Nephron progenitor cell (in vitro differentiated cells): ENCODE measurements at regions not wholly inside any gene's neighbourhood (a gene's known extent, or its start where the extent isn't known, plus 50 kb on each side); places are given as distances from the start of the nearest gene placed in this dataset.
"Not testable (repeated sequence)": the region's sequence is repeated elsewhere in the genome, so short reads cannot be mapped to it uniquely, and the experiment has no call there.

ENCODE experiments used
- DNase-seq: peaks from one replicate; pipeline ENCODE4 v3.0.0; 2021
- H3K27ac Mint-ChIP-seq: 2 replicates; pipeline ENCODE4 v1.8.0; 2021; ENCODE audit warnings: mild to moderate bottlenecking, moderate library complexity, mixed read lengths
- H3K27me3 Mint-ChIP-seq: 2 replicates; pipeline ENCODE4 v1.8.0; 2021; ENCODE audit warnings: mild to moderate bottlenecking, low read depth, mixed read lengths; ENCODE audit not compliant: poor library complexity
- H3K36me3 Mint-ChIP-seq: 2 replicates; pipeline ENCODE4 v1.8.0; 2021; ENCODE audit warnings: low read depth, mixed read lengths
- H3K4me1 Mint-ChIP-seq: 2 replicates; pipeline ENCODE4 v1.8.0; 2021; ENCODE audit warnings: mixed read lengths
- H3K4me3 Mint-ChIP-seq: 2 replicates; pipeline ENCODE4 v1.8.0; 2021; ENCODE audit warnings: mild to moderate bottlenecking, moderate library complexity, mixed read lengths
- H3K9me3 Mint-ChIP-seq: 2 replicates; pipeline ENCODE4 v1.8.0; 2021; ENCODE audit warnings: mild to moderate bottlenecking, moderate library complexity, mixed read lengths
- CTCF ChIP-seq: fragments of 200-600 bp; sonication (generic); IDR thresholded peaks from 2 replicates; pipeline ENCODE4 v1.5.0; 2021; ENCODE audit warnings: antibody characterized with exemption

DNA sequence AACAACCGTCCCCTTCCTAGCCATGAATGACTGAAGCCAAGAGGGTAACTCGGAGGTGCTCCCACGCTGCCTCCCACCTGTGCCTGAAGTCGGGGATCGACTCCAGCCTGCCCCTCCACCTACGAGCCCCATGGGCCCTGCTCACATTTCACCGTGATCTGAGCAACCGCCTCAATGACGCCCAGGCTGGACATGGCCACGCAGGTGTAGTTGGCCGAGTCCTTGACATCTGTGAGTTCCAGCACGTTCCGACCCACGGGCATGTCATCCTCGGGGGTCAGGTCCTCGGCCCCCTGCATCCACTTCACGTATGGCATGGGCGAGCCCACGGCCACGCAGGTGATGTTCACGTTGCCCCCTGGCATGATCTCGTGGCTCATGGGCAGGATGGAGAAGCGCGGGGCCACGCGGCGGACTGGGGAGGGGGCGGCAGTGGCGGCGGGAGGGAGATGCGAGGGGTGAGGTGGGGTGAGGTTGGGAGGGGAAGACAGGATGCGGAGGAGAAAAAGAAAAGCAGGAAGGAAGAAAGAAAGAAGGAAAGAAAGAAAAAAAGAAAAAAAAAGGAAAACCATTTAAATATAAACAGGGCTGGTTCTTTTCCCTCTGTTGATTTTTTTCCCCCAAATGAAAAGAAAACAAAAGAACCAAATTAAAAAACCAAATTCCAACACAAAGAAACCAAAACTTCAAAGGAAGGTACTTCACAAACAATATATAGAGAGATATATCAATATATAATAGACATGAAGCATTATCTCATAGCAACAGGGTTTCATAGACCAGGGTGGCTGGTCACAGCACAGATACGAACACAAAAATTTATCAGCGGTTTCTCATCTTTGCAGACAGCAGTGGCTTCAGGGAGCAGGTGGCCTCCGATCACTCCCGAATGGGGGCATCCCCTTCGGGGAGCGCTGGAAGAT lies 94.7 kb downstream of the PTPRS start:
- Mint-ChIP-seq H3K36me3 (peaks cover 78% of the 10 kb centered on the region), H3K9me3 (no peaks in the 10 kb centered on the region), H3K27me3 (no peaks in the 10 kb centered on the region), H3K4me1 (peaks cover 23% of the 10 kb centered on the region), H3K27ac (peak overlapping the region; percentile 48), H3K4me3 (no peak overlapping the region)
- no peak for TF ChIP-seq CTCF
- DNase-seq, result no peak

DNA sequence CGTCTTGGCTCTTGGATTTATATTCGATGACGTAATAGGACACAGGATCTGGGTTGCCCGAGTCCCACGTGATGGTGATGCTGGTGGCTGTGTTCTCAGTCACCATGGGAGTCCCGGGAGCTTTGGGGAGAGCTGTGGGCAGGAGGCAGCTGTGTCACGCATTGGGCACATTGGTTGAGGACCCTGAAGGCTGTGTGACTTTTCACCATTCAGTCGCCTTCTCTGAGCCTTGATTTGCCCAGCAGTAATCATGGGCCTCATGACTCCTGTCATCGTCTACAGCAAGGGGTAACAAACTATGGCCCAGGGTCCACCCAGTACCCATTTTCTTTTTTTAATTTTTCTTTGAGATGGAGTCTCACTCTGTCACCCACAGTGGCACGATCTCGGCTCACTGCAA lies 96.3 kb downstream of the PTPRS start:
- no peaks in the 10 kb centered on the region for H3K27me3 Mint-ChIP-seq
- H3K4me3 Mint-ChIP-seq, result no peak overlapping the region
- H3K27ac Mint-ChIP-seq, result no peak overlapping the region
- no peak for TF ChIP-seq CTCF
- peaks cover 75% of the 10 kb centered on the region for H3K36me3 Mint-ChIP-seq
- no peaks in the 10 kb centered on the region for H3K9me3 Mint-ChIP-seq
- peaks cover 23% of the 10 kb centered on the region for H3K4me1 Mint-ChIP-seq
- DNase-seq, result no peak

DNA sequence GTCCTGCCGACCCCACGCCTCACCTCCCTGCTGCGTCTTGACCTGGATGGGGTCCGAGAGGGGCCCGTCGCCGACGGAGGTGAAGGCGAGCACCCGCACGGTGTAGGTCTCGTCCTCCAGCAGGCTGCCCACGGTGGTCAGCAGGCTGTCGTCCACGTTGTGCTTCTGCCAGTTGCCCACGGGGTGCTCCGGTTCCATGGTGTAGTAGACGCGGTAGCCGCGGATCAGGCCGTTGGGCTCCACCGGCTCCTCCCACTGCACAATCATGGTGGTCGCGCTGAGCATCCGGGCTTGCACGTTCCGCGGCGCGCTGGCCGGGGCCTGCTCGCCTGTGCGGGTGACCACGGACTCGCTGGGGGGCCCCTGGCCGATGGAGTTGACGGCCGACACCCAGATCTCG lies 96.7 kb downstream of the PTPRS start:
- H3K4me1 Mint-ChIP-seq, result peaks cover 23% of the 10 kb centered on the region
- H3K4me3 Mint-ChIP-seq, result no peak overlapping the region
- no peak overlapping the region for H3K27ac Mint-ChIP-seq
- H3K27me3 Mint-ChIP-seq, result peaks cover 2% of the 10 kb centered on the region
- no peak for DNase-seq
- no peak for TF ChIP-seq CTCF
- peaks cover 75% of the 10 kb centered on the region for H3K36me3 Mint-ChIP-seq
- H3K9me3 Mint-ChIP-seq, result no peaks in the 10 kb centered on the region

DNA sequence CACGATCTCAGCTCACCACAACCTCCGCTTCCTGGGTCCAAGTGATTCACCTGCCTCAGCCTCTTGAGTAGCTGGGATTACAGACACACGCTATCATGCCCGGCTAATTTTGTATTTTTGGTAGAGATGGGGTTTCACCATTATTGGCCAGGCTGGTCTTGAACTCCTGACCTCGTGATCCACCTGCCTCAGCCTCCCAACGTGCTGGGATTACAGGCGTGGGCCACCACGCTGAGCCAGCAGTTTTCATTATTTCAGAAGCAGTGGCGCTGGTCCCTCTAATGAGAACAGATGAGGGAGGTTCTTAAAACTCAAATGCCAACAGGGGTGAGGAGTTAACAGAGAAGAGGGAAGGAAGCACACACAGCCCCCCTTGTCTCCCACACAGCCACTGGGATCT lies 98.7 kb downstream of the PTPRS start:
- H3K27me3 Mint-ChIP-seq, H3K4me3 Mint-ChIP-seq, H3K4me1 Mint-ChIP-seq, H3K9me3 Mint-ChIP-seq, DNase-seq, H3K27ac Mint-ChIP-seq: not testable (repeated sequence)
- peaks cover 75% of the 10 kb centered on the region for H3K36me3 Mint-ChIP-seq

DNA sequence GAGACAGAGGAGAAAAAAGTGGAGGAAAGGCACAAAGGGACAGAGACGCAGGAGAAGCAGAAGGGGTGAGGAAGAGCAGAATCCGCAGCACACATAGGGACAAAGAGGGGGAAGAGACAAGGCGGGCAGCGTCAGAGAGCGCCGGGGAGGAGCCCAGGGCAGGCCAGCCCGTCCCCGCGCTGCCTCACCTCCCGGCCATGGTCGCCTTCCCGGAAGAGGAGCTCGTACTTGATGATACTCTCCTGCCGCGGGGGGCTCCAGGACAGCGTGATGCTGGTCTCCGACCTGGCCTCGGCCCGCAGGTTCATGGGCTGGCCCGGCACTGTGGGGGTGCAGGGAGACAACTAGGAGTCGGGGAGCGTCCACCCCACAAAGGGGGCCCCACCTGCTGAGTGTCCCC lies 100.6 kb downstream of the PTPRS start:
- peaks cover 2% of the 10 kb centered on the region for H3K27me3 Mint-ChIP-seq
- DNase-seq, result no peak
- H3K4me1 Mint-ChIP-seq, result no peaks in the 10 kb centered on the region
- no peak for TF ChIP-seq CTCF
- no peaks in the 10 kb centered on the region for H3K9me3 Mint-ChIP-seq
- H3K27ac Mint-ChIP-seq, result peak overlapping the region; percentile 70
- peaks cover 75% of the 10 kb centered on the region for H3K36me3 Mint-ChIP-seq
- no peak overlapping the region for H3K4me3 Mint-ChIP-seq

- H3K36me3 Mint-ChIP-seq, result peaks cover 65% of the 10 kb centered on the region
- H3K27ac Mint-ChIP-seq, result no peak overlapping the region
- peaks cover 2% of the 10 kb centered on the region for H3K27me3 Mint-ChIP-seq
- no peaks in the 10 kb centered on the region for H3K4me1 Mint-ChIP-seq
- no peaks in the 10 kb centered on the region for H3K9me3 Mint-ChIP-seq
- H3K4me3 Mint-ChIP-seq, result no peak overlapping the region
- DNase-seq, result no peak
- no peak for TF ChIP-seq CTCF
Measured at GRCh38 chr19:5238700-5239099, 101.9 kb downstream of the PTPRS start.
